ENCODE measurements at regions not wholly inside any gene's neighbourhood (a gene's known extent, or its start where the extent isn't known, plus 50 kb on each side); places are given as distances from the start of the nearest gene placed in this dataset.

DNA sequence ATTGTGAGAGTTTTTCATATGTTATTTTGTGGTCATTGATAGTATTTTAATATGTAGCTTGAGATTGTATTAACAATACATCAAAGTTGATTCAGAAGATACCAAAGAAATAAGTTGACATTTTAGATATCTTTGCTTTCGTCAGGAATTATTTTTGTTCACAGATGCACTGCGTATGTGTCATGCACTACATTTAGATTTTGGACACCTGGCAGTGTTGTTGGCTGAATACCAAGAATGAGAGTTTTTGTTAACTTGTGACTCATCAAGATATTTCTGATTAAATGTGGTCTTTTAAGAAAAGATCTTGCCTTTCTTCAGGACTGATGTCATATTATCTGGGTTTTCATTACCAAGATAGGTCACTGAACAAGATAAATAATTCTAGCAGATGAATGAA, 633.4 kb downstream of the CENPC start:
- ChIA-PET CTCF (no interaction called here), POLR2A (no interaction called here)
- Histone ChIP-seq H3K27me3 (ENCODE audit: control insufficient read depth, insufficient read depth, low read length) (no peaks in the 10 kb centered on the region), H3K9me3 (ENCODE audit: control insufficient read depth, insufficient read depth, low read length) (peaks cover 3% of the 10 kb centered on the region; the same call in 1 of the 2 replicates), H3K4me3 (ENCODE audit: low read depth, low read length) (no peak overlapping the region), H3K27ac (ENCODE audit: low read depth, low read length) (no peak overlapping the region)
- TF ChIP-seq, protein P1, sequence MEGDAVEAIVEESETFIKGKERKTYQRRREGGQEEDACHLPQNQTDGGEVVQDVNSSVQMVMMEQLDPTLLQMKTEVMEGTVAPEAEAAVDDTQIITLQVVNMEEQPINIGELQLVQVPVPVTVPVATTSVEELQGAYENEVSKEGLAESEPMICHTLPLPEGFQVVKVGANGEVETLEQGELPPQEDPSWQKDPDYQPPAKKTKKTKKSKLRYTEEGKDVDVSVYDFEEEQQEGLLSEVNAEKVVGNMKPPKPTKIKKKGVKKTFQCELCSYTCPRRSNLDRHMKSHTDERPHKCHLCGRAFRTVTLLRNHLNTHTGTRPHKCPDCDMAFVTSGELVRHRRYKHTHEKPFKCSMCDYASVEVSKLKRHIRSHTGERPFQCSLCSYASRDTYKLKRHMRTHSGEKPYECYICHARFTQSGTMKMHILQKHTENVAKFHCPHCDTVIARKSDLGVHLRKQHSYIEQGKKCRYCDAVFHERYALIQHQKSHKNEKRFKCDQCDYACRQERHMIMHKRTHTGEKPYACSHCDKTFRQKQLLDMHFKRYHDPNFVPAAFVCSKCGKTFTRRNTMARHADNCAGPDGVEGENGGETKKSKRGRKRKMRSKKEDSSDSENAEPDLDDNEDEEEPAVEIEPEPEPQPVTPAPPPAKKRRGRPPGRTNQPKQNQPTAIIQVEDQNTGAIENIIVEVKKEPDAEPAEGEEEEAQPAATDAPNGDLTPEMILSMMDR (IDR thresholded peaks at IDR 0.05; ENCODE audit: low read depth, low read length): no peak
- no peak for DNase-seq (ENCODE audit: low read depth, low spot score)

DNA sequence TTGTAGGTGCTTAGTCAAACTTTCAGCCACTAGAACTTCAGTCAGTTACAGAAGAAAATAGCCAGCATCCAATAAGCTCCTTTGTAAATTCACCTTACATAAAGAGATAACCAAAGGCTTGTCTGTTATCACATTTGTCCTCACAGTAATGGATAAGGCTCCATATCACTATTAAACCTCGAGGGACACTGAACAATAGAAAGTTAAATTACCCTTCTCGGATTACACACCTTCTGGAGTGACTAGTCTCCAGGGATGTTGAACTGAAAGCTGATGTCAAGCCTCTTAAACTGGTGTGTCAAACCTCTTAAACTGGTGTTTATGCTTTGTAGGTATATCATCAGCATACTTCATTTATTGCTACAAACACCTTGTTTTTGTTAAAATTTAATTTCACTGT, 639.0 kb downstream of the CENPC start:
- DNase-seq (ENCODE audit: low read depth, low spot score): no peak
- TF ChIP-seq, protein P1 (IDR thresholded peaks at IDR 0.05; ENCODE audit: low read depth, low read length): no peak
- ChIA-PET POLR2A (no interaction called here), CTCF (no interaction called here)
- H3K9me3 ChIP-seq (ENCODE audit: control insufficient read depth, insufficient read depth, low read length): no peaks in the 10 kb centered on the region
- H3K27ac ChIP-seq (ENCODE audit: low read depth, low read length): no peak overlapping the region
- no peak overlapping the region for H3K4me3 ChIP-seq (ENCODE audit: low read depth, low read length)
- H3K27me3 ChIP-seq (ENCODE audit: control insufficient read depth, insufficient read depth, low read length): no peaks in the 10 kb centered on the region

DNA sequence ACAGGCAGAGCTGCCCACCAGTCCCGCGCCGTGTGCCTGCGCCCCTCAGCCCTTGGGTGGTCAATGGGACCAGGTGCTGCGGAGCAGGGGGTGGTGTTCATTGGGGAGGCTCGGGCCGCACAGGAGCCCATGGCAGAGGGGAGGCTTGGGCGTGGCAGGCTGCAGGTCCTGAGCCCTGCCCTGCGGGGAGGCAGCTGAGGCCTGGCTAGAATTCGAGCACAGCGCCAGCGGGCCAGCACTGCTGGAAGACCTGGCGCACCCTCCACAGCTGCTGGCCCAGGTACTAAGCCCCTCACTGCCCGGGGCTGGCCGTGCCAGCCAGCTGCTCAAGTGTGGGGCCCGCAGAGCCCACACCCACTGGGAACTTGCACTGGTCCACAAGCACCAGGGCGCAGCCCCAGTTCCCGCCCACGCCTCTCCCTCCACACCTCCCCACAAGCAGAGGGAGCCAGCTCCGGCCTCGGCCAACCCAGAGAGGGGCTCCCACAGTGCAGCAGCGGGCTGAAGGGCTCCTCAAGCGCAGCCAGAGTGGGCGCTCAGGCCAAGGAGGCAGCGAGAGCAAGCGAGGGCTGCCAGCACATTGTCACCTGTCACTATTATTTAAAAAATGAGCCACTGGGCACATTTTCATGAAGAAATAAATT, 645.8 kb downstream of the CENPC start:
- ChIA-PET POLR2A (no interaction called here), CTCF (no interaction called here)
- no peak for DNase-seq (ENCODE audit: low read depth, low spot score)
- TF ChIP-seq, protein P1 (IDR thresholded peaks at IDR 0.05; ENCODE audit: low read depth, low read length): no peak
- peaks cover 10% of the 10 kb centered on the region for H3K9me3 ChIP-seq (ENCODE audit: control insufficient read depth, insufficient read depth, low read length)
- H3K27me3 ChIP-seq (ENCODE audit: control insufficient read depth, insufficient read depth, low read length): no peaks in the 10 kb centered on the region
- no peak overlapping the region for H3K4me3 ChIP-seq (ENCODE audit: low read depth, low read length)
- no peak overlapping the region for H3K27ac ChIP-seq (ENCODE audit: low read depth, low read length)

DNA sequence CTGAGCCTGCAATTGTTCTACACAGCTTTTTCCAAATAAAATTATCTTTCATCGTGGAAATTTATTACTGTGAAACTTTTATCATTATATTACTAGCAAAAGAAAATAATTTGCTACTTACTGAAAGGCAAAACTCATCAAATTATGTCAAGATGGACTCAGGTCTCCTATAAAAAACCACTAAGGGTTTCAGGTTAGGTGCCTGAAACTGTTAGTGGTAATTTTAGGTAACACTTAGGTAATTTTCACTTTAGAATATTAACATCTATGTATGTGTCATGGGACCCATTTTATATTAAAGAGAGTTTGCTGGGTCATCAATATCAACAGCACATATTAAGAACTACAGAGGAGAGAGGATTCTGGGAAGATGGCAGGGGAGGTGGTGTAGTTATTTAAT, 651.5 kb downstream of the CENPC start:
- CTCF ChIA-PET: no interaction called here
- H3K27me3 ChIP-seq (ENCODE audit: control insufficient read depth, insufficient read depth, low read length): no peaks in the 10 kb centered on the region
- H3K27ac ChIP-seq (ENCODE audit: low read depth, low read length): no peak overlapping the region
- no peak overlapping the region for H3K4me3 ChIP-seq (ENCODE audit: low read depth, low read length)
- peaks cover 6% of the 10 kb centered on the region for H3K9me3 ChIP-seq (ENCODE audit: control insufficient read depth, insufficient read depth, low read length)
- POLR2A ChIA-PET: no interaction called here
- TF ChIP-seq, protein P1 (IDR thresholded peaks at IDR 0.05; ENCODE audit: low read depth, low read length): no peak
- DNase-seq (ENCODE audit: low read depth, low spot score): no peak

DNA sequence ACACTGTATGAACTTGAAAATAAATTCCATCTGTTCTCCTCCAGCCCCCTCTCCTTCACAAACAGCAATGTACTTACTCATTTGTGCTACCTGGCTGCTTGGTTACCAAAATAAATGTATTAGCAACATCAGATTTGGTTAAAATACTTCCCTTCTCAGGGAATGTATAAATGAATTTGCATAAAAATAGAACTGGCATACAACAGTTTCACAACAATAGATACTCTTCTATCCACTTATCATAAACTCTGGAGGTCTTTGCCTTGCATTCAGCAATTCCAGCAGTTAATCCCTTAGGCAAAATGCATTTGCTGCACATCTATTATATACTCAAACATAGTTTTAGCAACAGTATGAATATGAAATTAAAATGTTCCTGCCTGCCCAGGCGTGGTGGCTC, 658.2 kb downstream of the CENPC start:
- Histone ChIP-seq H3K27me3 (ENCODE audit: control insufficient read depth, insufficient read depth, low read length) (no peaks in the 10 kb centered on the region), H3K27ac (ENCODE audit: low read depth, low read length) (no peak overlapping the region), H3K9me3 (ENCODE audit: control insufficient read depth, insufficient read depth, low read length) (peaks cover 14% of the 10 kb centered on the region), H3K4me3 (ENCODE audit: low read depth, low read length) (no peak overlapping the region)
- ChIA-PET POLR2A (no interaction called here), CTCF (no interaction called here)
- TF ChIP-seq, protein P1 (IDR thresholded peaks at IDR 0.05; ENCODE audit: low read depth, low read length): no peak
- DNase-seq (ENCODE audit: low read depth, low spot score): no peak

All from AG04450 (cell line).